GM18858 (cell line): ENCODE measurements at regions not wholly inside any gene's neighbourhood (a gene's known extent, or its start where the extent isn't known, plus 50 kb on each side); places are given as distances from the start of the nearest gene placed in this dataset.
A peak's percentile ranks its signal among the peaks of the same experiment; 100 is the strongest.

Experiments used
- ATAC-seq: cut with Tn5 transposase; IDR thresholded peaks from one replicate; pipeline ENCODE4 v1.9.1; 2021; ENCODE audit not compliant: unreplicated experiment

GRCh38 chr3:59424268-59425010, 374.6 kb upstream of the CFAP20DC start:
- no peak for ATAC-seq

DNA sequence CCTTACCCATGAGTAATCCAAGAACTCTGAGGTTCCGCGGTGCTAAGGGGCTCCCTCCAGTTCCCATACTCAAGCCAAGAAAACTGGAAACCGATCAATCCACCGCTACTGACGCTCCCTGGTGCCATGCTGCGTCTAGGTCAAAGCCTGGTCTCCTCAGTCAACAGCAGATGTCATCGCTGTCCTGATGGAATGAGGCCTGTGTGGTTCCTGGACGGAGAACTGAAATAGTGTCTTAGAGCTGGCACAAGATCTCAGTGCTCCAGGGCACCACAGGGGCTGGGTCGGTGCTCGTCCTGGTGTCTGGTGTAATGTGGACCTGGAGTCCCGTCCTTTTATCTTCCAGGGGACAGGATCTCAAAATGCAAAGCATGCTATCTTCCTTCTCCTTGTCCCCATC, 373.9 kb upstream of the CFAP20DC start:
- ATAC-seq: no peak

DNA sequence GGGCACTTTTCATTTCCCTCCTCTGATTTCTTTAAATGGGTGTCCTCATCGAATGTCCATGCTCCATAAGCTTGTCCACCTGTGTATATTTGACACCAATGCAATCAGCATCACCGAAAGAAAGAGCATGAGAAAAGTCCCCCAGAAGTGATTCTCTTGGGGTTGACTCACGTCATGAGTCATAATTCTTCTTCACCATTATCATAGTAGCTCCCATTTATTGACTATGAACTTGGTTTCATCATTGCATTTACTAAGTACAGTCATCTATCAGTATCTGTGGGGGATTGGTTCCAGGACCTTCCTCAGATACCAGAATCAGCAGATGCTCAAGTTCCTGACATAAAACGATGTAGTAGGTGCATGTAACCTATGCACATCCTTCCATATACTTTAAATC, 372.5 kb upstream of the CFAP20DC start:
- no peak for ATAC-seq

DNA sequence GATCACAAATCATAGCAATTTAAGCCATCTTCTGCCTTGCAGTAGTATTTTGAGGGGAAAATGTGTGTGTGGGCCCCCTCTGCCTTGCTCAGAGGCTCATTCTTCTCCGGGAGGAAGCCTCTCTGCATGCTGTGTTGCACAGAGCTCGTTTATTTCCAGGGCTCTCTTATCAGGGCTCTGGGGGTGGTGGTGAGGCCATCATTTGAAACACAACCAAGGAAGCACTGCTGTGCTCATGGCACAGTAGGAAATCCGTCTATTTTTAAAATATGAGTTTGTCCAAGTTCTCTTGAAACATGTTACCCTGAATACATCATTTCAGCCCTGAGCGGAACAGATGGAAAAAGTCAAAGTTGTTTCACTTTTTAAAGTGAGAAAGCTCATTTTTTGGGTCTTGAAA, 369.0 kb upstream of the CFAP20DC start:
- ATAC-seq: no peak

DNA sequence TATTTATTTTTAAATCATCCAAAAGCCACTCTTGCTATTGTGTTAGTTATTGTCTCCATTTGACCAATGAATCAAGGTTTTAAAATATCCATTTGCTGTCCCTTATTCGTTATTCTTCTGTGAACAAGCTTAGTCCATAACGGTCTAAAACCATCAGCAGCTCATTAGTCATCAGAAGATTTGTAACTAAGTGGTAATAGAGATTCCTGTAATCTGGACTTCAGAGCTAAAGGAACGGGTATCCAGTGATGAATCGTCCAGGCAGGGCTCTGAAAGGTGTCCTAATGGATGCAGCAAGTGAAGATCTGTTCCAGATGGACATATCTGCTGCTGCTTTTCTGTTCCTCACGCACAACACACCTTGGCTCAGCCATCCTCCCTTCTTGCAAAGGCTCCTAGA, 362.7 kb upstream of the CFAP20DC start:
- ATAC-seq: no peak

DNA sequence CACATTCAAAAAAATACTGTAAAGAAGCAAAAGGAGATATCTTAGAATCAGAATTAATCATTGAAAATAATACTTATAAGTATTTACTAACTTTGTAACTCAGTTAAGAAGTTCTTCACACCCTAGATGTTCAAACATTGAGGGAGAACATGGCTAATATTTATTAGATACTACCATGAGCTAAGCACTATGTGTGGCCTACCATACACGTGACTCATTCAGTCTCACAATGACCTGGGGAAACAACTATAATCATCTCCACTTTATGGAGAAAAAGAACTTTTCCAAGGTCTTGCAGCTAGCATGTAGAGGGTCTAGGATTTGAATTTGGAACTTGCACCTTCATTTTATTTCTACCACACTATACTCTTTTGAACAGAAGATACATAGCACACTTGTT, 361.9 kb upstream of the CFAP20DC start:
- no peak for ATAC-seq

- no peak for ATAC-seq
Observed at GRCh38 chr3:59411186-59411585, 361.4 kb upstream of the CFAP20DC start.

- ATAC-seq: peak; percentile 68
Observed at GRCh38 chr3:59408047-59408624, 358.3 kb upstream of the CFAP20DC start.

- no peak for ATAC-seq
Observed at GRCh38 chr3:59407425-59407824, 357.6 kb upstream of the CFAP20DC start.

- ATAC-seq: peak; percentile 84
Observed at GRCh38 chr3:59406943-59407342, 357.1 kb upstream of the CFAP20DC start.

GRCh38 chr3:59404851-59405250, 355.0 kb upstream of the CFAP20DC start:
- ATAC-seq: no peak

- no peak for ATAC-seq
Observed at GRCh38 chr3:59404064-59404463, 354.2 kb upstream of the CFAP20DC start.

DNA sequence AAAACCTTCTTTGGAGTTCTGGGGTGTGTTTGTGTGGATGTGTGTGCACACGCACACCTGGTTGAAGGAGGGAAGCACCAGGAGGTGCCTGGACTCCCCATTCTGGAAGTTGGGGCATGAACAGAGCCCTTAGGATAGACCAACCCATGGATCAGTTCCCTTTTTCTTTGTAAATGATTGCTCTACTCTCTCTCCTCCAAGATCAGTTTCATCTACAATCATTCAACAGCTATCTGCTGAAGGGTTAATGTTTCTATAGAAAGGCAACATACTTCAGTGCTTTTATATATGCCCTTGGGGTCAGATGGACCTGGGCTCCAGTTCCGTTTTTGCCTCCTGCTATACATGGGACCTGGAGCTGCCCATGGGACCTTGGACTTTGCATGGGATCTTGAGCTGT, 352.1 kb upstream of the CFAP20DC start:
- no peak for ATAC-seq

DNA sequence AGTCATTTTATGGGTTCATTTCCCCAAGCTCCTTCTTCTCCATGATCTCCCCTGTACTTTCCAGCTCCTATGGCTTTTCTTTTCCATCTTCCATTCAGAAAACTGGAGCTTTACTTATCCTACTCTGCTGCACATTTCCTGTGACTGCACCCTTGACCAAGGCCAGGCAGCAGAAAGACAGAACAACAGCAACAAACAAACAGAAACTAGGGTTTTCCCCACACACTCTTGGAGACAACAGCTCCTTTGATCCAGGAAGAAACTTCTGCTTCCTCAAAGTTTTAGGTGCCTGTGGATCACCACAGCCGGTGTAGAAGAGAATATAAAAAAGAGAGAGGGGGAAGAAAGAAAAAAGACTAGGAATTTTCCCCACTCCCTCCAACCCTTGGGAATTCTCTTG, 342.3 kb upstream of the CFAP20DC start:
- ATAC-seq: no peak

DNA sequence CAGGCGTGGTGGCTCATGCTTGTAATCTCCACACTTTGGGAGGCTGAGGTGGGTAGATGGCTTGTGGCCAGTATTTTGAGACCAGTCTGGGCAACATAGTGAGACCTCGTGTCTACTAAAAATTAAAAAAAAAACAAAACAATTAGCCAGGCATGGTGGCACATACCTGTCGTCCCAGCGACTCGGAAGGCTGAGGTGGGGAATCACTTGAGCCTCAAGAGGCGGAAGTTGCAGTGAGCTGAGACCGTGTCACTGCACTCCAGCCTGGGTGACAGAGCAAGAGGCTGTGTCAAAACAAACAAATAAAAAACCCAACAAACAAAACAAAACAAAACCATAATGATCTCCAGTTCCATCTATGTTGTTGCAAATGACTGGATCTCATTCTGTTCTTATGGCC, 341.3 kb upstream of the CFAP20DC start:
- ATAC-seq: no peak

DNA sequence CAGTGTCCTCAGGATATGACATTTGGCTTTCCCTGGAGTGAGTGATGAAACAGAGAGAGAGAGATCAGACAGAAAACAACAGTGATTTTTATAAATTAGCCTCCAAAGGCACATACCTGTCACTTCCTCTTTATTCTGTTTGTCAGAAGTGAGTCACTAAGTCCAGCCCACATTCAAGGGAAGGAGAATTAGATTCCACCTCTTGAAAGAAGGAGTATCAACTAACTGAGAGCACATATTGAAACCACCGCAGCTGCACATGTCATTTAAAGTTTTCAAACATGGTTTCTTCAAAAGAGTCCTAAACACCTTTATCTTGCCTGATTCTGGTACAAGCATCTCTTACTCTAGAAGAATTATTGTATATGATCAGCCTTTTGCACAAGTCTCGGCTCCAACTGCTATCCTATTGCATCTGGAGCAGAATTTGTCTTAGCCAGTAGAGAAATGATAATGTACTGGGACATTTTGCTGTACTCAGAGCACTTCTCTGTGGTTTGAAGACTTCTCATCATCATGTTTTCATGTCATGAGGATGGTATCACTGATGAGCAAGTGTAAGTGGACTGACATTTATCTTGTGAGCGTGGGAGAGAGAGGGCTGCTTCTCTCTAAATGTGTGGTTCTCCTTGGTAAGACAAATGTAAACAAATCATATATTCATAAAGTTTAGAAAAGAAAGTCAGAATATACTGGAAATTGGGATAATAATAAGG, 338.9 kb upstream of the CFAP20DC start:
- ATAC-seq: peak; percentile 35

DNA sequence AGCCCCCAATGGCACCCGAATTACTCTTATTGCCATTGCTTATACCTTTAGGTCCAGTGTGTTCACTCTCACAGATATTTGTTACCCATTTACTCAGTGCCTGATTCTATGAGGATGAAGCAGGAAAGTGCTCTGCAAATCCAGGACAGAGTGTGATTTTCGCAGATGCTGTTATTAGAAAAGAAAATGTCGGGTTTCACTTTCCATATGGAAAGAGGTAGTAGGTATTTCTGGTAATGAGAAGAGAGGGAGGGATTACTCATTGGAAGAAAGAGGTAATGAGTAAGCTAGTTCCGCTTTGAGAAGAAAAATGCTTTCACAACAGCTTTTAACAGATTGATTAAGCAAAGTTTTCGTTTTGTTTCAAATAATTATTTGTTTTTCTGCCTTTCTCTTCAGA, 336.3 kb upstream of the CFAP20DC start:
- ATAC-seq: peak; percentile 80

GRCh38 chr3:59385547-59385946, 335.7 kb upstream of the CFAP20DC start:
- no peak for ATAC-seq

GRCh38 chr3:59381282-59381681, 331.5 kb upstream of the CFAP20DC start:
- peak; percentile 70 for ATAC-seq

DNA sequence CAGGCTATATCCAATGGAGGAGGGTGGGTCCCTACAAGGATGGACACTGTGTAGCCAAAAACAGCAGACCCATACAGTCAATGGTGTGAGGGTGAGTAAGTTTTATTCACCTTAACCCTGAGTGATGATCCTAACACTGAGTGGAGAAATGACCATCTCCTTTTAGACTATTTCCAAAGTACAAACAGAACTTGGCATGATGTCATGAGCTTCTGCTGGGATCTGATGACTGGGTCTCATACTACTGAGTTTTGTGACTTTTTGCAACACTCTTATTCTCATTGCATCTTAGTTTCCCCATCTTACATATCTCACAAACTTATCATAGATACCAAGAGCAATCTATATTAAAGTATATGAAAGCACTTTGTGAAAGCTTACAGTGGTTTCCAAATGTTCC, 330.3 kb upstream of the CFAP20DC start:
- no peak for ATAC-seq

DNA sequence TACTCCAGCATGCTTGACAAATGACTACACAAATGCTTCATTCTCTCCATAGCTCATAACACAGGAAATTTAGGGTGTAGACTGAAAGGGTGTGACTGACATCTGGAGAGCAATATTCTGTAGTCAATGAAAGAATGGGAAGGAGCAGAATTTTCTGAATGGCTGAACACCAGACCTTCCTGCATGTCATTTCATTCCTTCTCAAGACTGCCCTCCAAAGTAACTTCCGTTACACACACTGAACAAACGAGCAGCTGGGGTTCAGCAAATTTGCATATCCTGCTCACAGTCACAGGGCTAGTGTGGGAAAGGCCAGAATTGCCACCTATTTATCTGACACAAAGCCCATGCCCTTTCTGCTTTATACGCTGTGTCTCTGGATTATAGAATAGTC, 325.0 kb upstream of the CFAP20DC start:
- peak; percentile 100 for ATAC-seq

- ATAC-seq: no peak
Observed at GRCh38 chr3:59374091-59374817, 324.4 kb upstream of the CFAP20DC start.
